Activated CD4-positive, alpha-beta memory T cell treated with anti-CD3 and anti-CD28 coated beads for 36 hours (primary cell): ENCODE measurements at regions not wholly inside any gene's neighbourhood (a gene's known extent, or its start where the extent isn't known, plus 50 kb on each side); places are given as distances from the start of the nearest gene placed in this dataset.
A peak's percentile ranks its signal among the peaks of the same experiment; 100 is the strongest.

ENCODE experiments used
- CTCF ChIA-PET: fragments of 350-600 bp; sonication (Branson Sonifier 250); formaldehyde crosslinking; loops from one replicate; lab custom pipeline; 2021; ENCODE audit warnings: antibody characterized with exemption, inconsistent platforms; lab: Charles Lee
- POLR2A ChIA-PET: fragments of 350-600 bp; sonication (Branson Sonifier 250); formaldehyde crosslinking; loops from one replicate; lab custom pipeline; 2021; ENCODE audit warnings: antibody characterized with exemption; lab: Charles Lee
- DNase-seq: peaks from one replicate; pipeline ENCODE4 v3.0.0-alpha.2; 2020
- H3K27ac Mint-ChIP-seq: one replicate; pipeline ENCODE4 v1.8.0; 2021; ENCODE audit warnings: mixed read lengths
- H3K27me3 Mint-ChIP-seq: one replicate; pipeline ENCODE4 v1.8.0; 2021; ENCODE audit warnings: mixed read lengths
- H3K36me3 Mint-ChIP-seq: one replicate; pipeline ENCODE4 v1.8.0; 2021; ENCODE audit warnings: mixed read lengths
- H3K4me1 Mint-ChIP-seq: one replicate; pipeline ENCODE4 v1.8.0; 2021; ENCODE audit warnings: low read depth, mixed read lengths
- H3K4me3 Mint-ChIP-seq: one replicate; pipeline ENCODE4 v1.8.0; 2021; ENCODE audit warnings: mild to moderate bottlenecking, mixed read lengths
- H3K9me3 Mint-ChIP-seq: one replicate; pipeline ENCODE4 v1.8.0; 2021; ENCODE audit warnings: mixed read lengths
- intact Hi-C: fragments of 100-400 bp; cut with micrococcal nuclease; formaldehyde crosslinking; loops from one replicate; pipeline ENCODE4 v1.15.1; 2023

DNA sequence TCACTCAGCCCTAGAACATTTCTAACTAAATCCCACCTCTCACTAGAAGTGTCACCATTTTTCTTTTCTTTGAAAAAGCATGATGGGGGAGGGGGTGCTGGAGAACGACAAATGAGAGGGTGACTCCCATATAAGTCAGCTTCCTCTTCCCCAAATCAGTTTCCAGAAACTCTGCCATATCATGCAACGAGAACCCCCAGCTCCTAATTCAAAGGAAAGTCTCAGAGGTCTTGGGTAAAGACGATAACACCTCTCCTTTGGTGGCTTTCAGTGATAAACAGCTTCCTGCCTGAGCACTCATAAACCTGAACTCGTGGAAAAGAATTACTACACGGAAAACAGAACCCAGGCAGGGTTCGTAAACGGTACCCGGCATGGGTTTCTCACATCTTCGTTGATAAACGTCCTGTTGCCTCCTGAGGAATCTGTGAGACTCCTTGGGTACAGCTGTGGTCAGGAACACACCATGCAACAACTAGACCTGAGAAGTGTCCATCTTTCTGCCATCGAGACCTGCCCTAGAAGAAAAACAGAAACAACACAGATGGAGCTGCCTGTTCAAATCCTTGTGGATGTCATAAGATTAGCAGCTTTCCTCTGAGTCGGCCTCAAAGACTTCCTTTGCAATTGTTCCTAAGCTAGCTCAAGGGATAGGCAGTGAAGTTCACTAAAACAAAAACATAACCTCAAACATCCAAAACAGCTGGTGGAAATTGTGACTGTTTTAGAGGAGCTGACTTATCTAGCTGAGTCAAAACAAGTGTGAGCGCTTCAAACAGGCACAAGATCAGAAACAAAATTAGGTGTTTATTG is 185.8 kb upstream of the PRDM1 start:
- peak overlapping the region; percentile 90 for H3K27ac Mint-ChIP-seq
- H3K4me1 Mint-ChIP-seq: peaks cover 14% of the 10 kb centered on the region
- ChIA-PET POLR2A (interaction anchor here (0.6 to 2.7 kb wide), 15 partner anchors 18 to 286 kb away, joined by 3 to 13 read pairs (median 4); no protein-coding TSS in a partner anchor), CTCF (interaction anchor here (1.0 to 2.0 kb wide), 4 partner anchors 82 to 498 kb away, joined by 3 to 4 read pairs (median 4); partner anchors contain the start of gene PREP)
- H3K36me3 Mint-ChIP-seq: no peaks in the 10 kb centered on the region
- intact Hi-C loops: loop anchor here (1.0 to 10.0 kb wide), 12 partner anchors 20 to 416 kb away; no protein-coding TSS in a partner anchor
- peaks cover 2% of the 10 kb centered on the region for H3K27me3 Mint-ChIP-seq
- H3K9me3 Mint-ChIP-seq: no peaks in the 10 kb centered on the region
- H3K4me3 Mint-ChIP-seq: peak overlapping the region; percentile 48
- DNase-seq: peak; percentile 40

GRCh38 chr6:105898286-105898685 is 187.8 kb upstream of the PRDM1 start:
- ChIA-PET CTCF (interaction anchor here (1.2 to 2.0 kb wide), 2 partner anchors 192 to 496 kb away, joined by 3 to 4 read pairs; partner anchors contain the start of gene PREP), POLR2A (no interaction called here)
- no peak overlapping the region for H3K27ac Mint-ChIP-seq
- H3K4me1 Mint-ChIP-seq: peaks cover 14% of the 10 kb centered on the region
- peak; percentile 67 for DNase-seq
- H3K9me3 Mint-ChIP-seq: no peaks in the 10 kb centered on the region
- no peaks in the 10 kb centered on the region for H3K36me3 Mint-ChIP-seq
- H3K4me3 Mint-ChIP-seq: no peak overlapping the region
- H3K27me3 Mint-ChIP-seq: peaks cover 9% of the 10 kb centered on the region
- intact Hi-C loops: loop anchor here (1.0 kb wide), 1 partner anchor 252 kb away; no protein-coding TSS in a partner anchor

DNA sequence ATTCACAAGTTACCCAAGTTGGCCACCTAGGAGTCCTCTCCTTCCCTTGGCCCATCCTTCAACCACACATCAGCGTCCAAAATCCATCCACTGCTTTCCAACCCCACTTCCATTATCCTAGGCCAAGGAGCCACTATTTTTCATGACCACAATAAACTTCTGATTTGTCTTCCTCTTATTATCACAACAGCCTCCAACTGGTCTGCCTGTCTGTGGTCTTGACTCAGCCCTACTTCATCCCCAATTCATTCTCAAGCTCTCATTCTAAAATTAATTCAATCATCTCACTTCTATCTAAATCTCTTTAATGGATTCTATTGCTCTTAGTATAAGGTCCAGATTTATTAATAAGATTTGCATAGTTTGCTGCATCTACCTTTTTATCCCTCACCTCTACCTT is 189.0 kb upstream of the PRDM1 start:
- no peaks in the 10 kb centered on the region for H3K36me3 Mint-ChIP-seq
- DNase-seq: no peak
- peaks cover 20% of the 10 kb centered on the region for H3K4me1 Mint-ChIP-seq
- peaks cover 15% of the 10 kb centered on the region for H3K27me3 Mint-ChIP-seq
- no peaks in the 10 kb centered on the region for H3K9me3 Mint-ChIP-seq
- no peak overlapping the region for H3K27ac Mint-ChIP-seq
- ChIA-PET CTCF (interaction anchor here (1.2 kb wide), 1 partner anchor 193 kb away, joined by 3 read pairs; no protein-coding TSS in a partner anchor), POLR2A (no interaction called here)
- intact Hi-C loops: no loop called here
- H3K4me3 Mint-ChIP-seq: no peak overlapping the region

DNA sequence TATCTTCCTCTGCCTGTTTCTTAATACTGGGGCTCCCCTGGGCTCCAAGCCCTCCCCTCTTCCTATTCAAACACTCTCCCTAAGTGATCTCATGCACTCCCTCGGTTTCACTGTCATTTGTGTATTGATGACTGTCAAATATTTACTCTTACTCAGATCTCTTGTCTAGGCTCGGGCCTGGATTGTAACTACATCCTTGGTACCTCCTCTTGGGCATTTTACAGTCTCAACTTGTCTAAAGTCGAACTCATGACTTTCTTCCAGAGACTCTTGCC is 189.4 kb upstream of the PRDM1 start:
- H3K4me3 Mint-ChIP-seq: no peak overlapping the region

DNA sequence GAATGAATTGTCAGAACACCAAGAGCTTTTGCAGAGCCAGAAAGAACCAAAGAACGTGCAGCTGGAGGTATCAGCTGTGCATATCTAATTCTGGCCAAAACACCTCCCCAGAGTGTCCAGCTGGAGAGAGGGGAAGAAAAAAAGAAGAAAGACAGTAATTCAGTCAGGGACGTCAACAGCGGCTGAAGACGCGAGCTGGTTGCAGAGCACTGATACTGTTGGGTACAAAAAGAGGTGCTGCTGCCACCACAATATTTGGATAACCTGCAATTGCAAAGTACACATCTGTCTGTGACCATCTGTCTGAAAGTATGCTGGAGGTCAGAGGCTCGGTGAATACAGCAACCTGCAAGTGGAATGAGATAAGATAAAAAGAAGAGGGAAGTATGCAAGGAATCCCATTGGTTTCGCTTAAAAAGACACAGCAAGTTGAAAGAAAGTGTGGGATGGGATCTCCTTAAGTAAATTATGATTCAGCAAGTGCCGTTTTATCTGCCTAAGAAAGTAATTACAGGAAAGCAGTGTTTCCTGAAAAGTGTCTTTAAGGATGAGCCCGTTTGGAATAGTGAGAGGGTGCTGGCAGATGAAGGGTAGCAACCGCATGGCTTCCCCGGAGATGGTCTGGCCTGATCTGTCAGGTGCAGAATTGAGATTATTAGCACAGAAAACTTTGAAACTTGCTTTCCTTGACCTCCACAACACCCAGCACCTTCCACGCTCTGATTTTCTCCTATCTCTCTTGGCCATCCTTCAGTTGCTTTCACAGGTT is 189.9 kb upstream of the PRDM1 start:
- H3K4me3 Mint-ChIP-seq: no peak overlapping the region
- no peaks in the 10 kb centered on the region for H3K9me3 Mint-ChIP-seq
- H3K27me3 Mint-ChIP-seq: peaks cover 15% of the 10 kb centered on the region
- intact Hi-C loops: no loop called here
- POLR2A ChIA-PET: no interaction called here
- CTCF ChIA-PET: no interaction called here
- DNase-seq: no peak
- peaks cover 20% of the 10 kb centered on the region for H3K4me1 Mint-ChIP-seq
- no peaks in the 10 kb centered on the region for H3K36me3 Mint-ChIP-seq
- H3K27ac Mint-ChIP-seq: no peak overlapping the region

More for the DNA sequence above, 189.4 kb upstream of the PRDM1 start:
- Mint-ChIP-seq H3K36me3 (no peaks in the 10 kb centered on the region), H3K27me3 (peaks cover 15% of the 10 kb centered on the region), H3K9me3 (no peaks in the 10 kb centered on the region), H3K4me1 (peaks cover 20% of the 10 kb centered on the region), H3K27ac (no peak overlapping the region)
- no peak for DNase-seq
- ChIA-PET CTCF (no interaction called here), POLR2A (no interaction called here)
- intact Hi-C loops: no loop called here

DNA sequence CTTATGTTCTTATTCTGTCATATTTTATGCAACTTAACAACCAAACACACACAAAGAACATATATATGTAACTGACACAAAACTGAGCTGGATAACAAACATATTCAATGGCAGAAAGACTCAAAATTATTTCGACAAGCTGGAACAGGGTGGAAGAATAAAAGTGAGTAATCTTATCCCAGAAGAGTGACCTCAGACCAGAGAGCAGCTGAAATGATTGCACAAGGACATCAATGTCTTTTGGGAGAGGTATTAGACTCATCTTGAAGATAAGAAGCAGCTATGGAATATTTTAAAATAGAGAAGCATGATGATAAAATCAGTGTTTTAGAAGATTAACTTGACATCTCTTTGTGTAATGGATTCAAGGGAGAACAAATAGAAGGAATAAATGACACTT is 191.6 kb upstream of the PRDM1 start:
- no peak for DNase-seq
- CTCF ChIA-PET: no interaction called here
- POLR2A ChIA-PET: no interaction called here
- H3K9me3 Mint-ChIP-seq: no peaks in the 10 kb centered on the region
- H3K4me3 Mint-ChIP-seq: no peak overlapping the region
- no peak overlapping the region for H3K27ac Mint-ChIP-seq
- H3K4me1 Mint-ChIP-seq: peaks cover 8% of the 10 kb centered on the region
- peaks cover 15% of the 10 kb centered on the region for H3K27me3 Mint-ChIP-seq
- no peaks in the 10 kb centered on the region for H3K36me3 Mint-ChIP-seq
- intact Hi-C loops: no loop called here

- ChIA-PET POLR2A (no interaction called here), CTCF (no interaction called here)
- intact Hi-C loops: no loop called here
- no peak overlapping the region for H3K27ac Mint-ChIP-seq
- H3K9me3 Mint-ChIP-seq: no peaks in the 10 kb centered on the region
- DNase-seq: no peak
- H3K4me1 Mint-ChIP-seq: peaks cover 6% of the 10 kb centered on the region
- H3K36me3 Mint-ChIP-seq: no peaks in the 10 kb centered on the region
- H3K27me3 Mint-ChIP-seq: peaks cover 13% of the 10 kb centered on the region
- no peak overlapping the region for H3K4me3 Mint-ChIP-seq
These were observed 192.4 kb upstream of the PRDM1 start for GRCh38 chr6:105893741-105894140.

DNA sequence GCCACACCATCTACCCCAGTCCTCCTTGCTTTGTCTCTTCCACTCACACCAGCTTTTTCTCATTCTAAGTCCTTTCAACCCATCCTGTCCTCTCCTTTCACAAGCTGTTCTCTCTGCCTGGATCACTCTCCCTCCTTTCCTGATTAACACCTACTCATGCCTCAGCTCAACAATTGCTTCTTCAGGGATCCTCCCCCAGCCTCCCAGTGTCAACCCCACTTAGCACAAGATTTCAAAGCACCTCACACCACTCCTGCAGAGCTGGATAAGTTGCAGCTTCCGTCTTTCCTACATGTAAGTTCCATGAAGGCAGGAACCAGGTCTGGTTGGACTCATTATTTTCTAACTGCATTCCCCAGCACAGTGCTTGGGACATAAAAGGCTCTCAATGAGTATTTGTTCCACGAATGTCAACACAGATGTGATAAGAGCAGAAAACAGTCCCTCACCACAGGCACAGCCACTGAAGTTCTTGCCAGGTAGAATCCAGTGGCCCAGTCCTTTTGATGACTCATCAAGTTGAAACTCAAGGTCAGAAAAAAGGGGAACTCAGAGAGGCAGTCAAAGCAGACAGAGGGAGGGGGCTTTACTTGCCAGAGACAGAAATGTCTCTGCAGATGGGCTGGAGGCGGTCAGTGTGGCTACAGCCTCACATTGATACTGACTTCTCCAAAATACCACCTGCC is 193.4 kb upstream of the PRDM1 start:
- no peaks in the 10 kb centered on the region for H3K9me3 Mint-ChIP-seq
- no peaks in the 10 kb centered on the region for H3K36me3 Mint-ChIP-seq
- no peak overlapping the region for H3K4me3 Mint-ChIP-seq
- peaks cover 13% of the 10 kb centered on the region for H3K27me3 Mint-ChIP-seq
- ChIA-PET CTCF (interaction anchor here (1.3 kb wide), 1 partner anchor 10 kb away, joined by 3 read pairs; no protein-coding TSS in a partner anchor), POLR2A (no interaction called here)
- intact Hi-C loops: no loop called here
- no peak overlapping the region for H3K27ac Mint-ChIP-seq
- peaks cover 6% of the 10 kb centered on the region for H3K4me1 Mint-ChIP-seq
- no peak for DNase-seq

- Mint-ChIP-seq H3K27ac (no peak overlapping the region), H3K27me3 (peaks cover 13% of the 10 kb centered on the region), H3K9me3 (no peaks in the 10 kb centered on the region), H3K4me3 (no peak overlapping the region), H3K36me3 (no peaks in the 10 kb centered on the region), H3K4me1 (peaks cover 12% of the 10 kb centered on the region)
- intact Hi-C loops: no loop called here
- CTCF ChIA-PET: no interaction called here
- DNase-seq: no peak
- POLR2A ChIA-PET: no interaction called here
These were observed 195.5 kb upstream of the PRDM1 start for GRCh38 chr6:105890521-105891244.

DNA sequence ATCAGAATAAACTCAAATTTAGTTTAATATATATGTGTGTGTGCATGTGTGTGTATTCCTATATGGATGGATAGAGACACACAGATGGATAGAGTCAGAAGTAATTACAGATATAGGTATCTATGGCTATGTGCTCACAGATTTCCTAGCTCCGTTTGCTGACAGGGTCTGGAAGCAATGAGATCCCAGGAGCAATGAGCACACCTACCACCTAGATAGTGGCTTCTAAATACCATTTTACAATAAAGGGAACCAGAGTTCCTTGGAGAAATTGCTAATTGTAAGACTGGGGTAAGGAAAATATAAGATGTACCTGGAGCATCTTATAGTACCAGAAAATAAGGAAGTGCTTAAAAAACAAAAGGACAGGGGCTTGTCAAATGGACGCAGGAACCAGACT is 196.2 kb upstream of the PRDM1 start:
- ChIA-PET POLR2A (no interaction called here), CTCF (no interaction called here)
- Mint-ChIP-seq H3K27ac (no peak overlapping the region), H3K4me3 (no peak overlapping the region), H3K4me1 (peaks cover 16% of the 10 kb centered on the region), H3K27me3 (peaks cover 12% of the 10 kb centered on the region), H3K9me3 (no peaks in the 10 kb centered on the region), H3K36me3 (no peaks in the 10 kb centered on the region)
- DNase-seq: no peak
- intact Hi-C loops: no loop called here

DNA sequence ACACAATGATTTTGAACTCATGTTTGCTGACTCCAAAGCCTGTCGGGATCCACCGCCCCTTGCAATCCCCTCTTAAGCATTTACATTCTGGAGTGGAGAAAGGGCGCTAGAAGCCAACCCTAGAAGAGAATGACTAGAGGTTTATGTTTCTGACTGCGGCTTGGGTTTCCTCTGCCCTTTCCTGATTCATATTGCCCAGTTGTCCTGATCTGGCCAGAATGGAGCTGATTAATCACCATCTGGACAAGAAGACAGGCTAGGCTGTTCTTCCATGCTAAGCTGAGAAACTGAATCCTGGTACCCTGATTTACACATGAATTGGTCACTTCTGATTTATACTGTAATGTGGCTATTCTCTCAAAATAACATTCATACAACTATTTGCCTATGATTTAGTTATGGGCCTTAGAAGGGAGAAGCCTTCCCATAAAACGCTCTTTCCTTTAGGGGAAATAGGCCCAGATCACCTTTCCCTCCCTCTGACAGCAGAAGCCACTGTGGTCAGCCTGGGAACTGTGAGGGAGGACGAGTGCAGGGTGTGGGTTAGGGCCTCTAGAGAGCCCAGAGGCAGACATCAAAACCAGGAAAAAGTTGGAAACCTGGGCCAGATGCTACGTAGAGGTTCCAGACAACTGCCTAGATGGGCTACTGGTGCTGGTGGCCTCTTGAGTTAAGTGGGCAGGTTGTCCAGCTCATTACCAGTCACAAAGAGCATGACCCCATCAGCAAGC is 199.2 kb upstream of the PRDM1 start:
- Mint-ChIP-seq H3K9me3 (no peaks in the 10 kb centered on the region), H3K4me1 (peaks cover 14% of the 10 kb centered on the region), H3K36me3 (no peaks in the 10 kb centered on the region), H3K27me3 (peaks cover 5% of the 10 kb centered on the region), H3K27ac (no peak overlapping the region), H3K4me3 (no peak overlapping the region)
- intact Hi-C loops: no loop called here
- DNase-seq: no peak
- POLR2A ChIA-PET: no interaction called here
- CTCF ChIA-PET: no interaction called here
